ENCODE measurements at regions not wholly inside any gene's neighbourhood (a gene's known extent, or its start where the extent isn't known, plus 50 kb on each side); places are given as distances from the start of the nearest gene placed in this dataset.

DNA sequence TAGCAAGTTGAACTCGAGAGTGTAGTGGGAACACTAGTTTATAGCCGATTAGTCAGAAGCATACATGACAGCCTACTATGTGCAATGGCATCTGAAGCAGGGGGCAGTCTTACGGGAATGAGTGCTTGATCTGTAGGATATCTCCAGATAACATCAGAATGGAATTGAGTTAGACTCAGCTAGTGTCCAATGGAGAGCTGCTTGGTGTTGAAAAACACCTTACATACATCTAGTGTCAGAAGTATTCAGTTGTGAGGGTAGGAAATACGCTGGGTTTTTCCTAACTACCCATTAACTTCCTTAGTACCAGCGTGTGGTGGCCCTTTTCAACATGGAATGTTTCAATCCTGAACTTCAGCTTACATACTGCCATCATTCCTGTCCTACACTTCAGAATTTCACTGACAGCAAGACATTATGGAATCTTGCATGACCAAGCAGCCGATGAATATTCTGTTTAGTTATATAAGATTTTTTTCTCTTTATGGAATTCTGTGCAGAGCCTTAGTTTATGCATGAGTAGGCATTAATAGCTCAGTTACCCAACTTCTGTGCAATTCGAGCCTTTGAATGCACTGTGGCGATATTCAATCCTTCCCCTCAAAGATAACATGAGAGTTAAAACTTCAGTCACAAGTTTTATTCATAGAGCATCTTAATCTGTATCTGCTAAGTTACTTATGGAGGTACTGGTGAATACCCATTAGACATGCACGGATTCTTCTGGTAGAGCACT, 218.6 kb upstream of the MOCS1 start (continued):
- no peak for TF ChIP-seq POLR2AphosphoS5 (IDR thresholded peaks at IDR 0.05; ENCODE audit: low read depth, low read length)

- Histone ChIP-seq H2AFZ (ENCODE audit: low read length) (no peak overlapping the region), H3K9me3 (ENCODE audit: low read length) (peaks cover 22% of the 10 kb centered on the region; the same call in 1 of the 2 replicates), H3K4me3 (replicated peaks in 1 of 3; ENCODE audit: insufficient read depth in 1 of 3, low read depth in 2 of 3, low read length in 3 of 3) (no peak overlapping the region), H3K9ac (ENCODE audit: insufficient read depth, low read depth, low read length) (no peak overlapping the region), H4K20me1 (ENCODE audit: insufficient read depth, low read length) (no peaks in the 10 kb centered on the region), H3K27ac (ENCODE audit: extremely low read length, insufficient read depth, low read length) (no peak overlapping the region), H3K27me3 (ENCODE audit: control insufficient read depth in 1 of 2, insufficient read depth in 2 of 2, low read length in 2 of 2) (no peaks in the 10 kb centered on the region), H3K79me2 (ENCODE audit: insufficient read depth, low read length) (no peaks in the 10 kb centered on the region), H3K36me3 (replicated peaks in 1 of 2; ENCODE audit: control insufficient read depth in 1 of 2, insufficient read depth in 2 of 2, low read length in 2 of 2) (no peaks in the 10 kb centered on the region), H3K4me2 (ENCODE audit: low read depth, low read length) (no peak overlapping the region), H3K4me1 (ENCODE audit: insufficient read depth, low read length) (no peaks in the 10 kb centered on the region)
- ATAC-seq (no peak), FAIRE-seq (no peak), DNase-seq (ENCODE audit: low spot score) (no peak)
- intact Hi-C loops (cut with micrococcal nuclease; ENCODE audit: unreplicated experiment) (no loop called here), in situ Hi-C loops (cut with HindIII; ENCODE audit: extremely low pct_ligation_motif_present, low pct_unique_long_range_greater_than_20kb) (no loop called here)
- BruUV-seq (replicated peaks): no TSS peak
- CTCF ChIA-PET (ENCODE audit: low intra/inter-chr PET ratio, low total read pairs): no interaction called here
- POLR2A ChIA-PET: no interaction called here
- TF ChIP-seq PHF20 (CRISPR knock-in tag; IDR thresholded peaks at IDR 0.05): no peak
- TF ChIP-seq MAZ (IDR thresholded peaks at IDR 0.05; ENCODE audit: borderline replicate concordance, low read depth, low read length): no peak
- no peak for TF ChIP-seq MAZ (CRISPR knock-in tag; IDR thresholded peaks at IDR 0.05; ENCODE audit: low read depth)
- TF ChIP-seq ZNF354B (CRISPR knock-in tag; IDR thresholded peaks at IDR 0.05): no peak
- no peak for TF ChIP-seq KIAA2018 (CRISPR knock-in tag; IDR thresholded peaks at IDR 0.05; ENCODE audit: borderline replicate concordance)
- TF ChIP-seq MLLT10 (CRISPR knock-in tag; IDR thresholded peaks at IDR 0.05): no peak
- no peak for TF ChIP-seq SRSF4 (IDR thresholded peaks at IDR 0.05; ENCODE audit: low read depth, low read length, poor library complexity, severe bottlenecking)
- TF ChIP-seq SIX4 (CRISPR knock-in tag; IDR thresholded peaks at IDR 0.05): no peak
- no peak for TF ChIP-seq POLR2A (IDR thresholded peaks at IDR 0.05; ENCODE audit: insufficient read depth in 1 of 2, low read depth in 2 of 2, low read length in 2 of 2)
- no peak for TF ChIP-seq ZNF775 (CRISPR knock-in tag; IDR thresholded peaks at IDR 0.05; ENCODE audit: borderline replicate concordance)
- no peak for TF ChIP-seq ZNF737 (CRISPR knock-in tag; IDR thresholded peaks at IDR 0.05; ENCODE audit: borderline replicate concordance)
- no peak for TF ChIP-seq ZNF513 (CRISPR knock-in tag; conservative IDR thresholded peaks at IDR 0.05)
- no peak for TF ChIP-seq ZNF782 (CRISPR knock-in tag; IDR thresholded peaks at IDR 0.05; ENCODE audit: borderline replicate concordance)
- TF ChIP-seq HNRNPLL (IDR thresholded peaks at IDR 0.05; ENCODE audit: low read depth, low read length, poor library complexity, severe bottlenecking): no peak
These were observed 217.9 kb upstream of the MOCS1 start for GRCh38 chr6:40152196-40152595.
